Testis (tissue), 2 donors: ENCODE measurements at regions not wholly inside any gene's neighbourhood (a gene's known extent, or its start where the extent isn't known, plus 50 kb on each side); places are given as distances from the start of the nearest gene placed in this dataset.

Source experiments
- DNase-seq: peaks from one replicate; pipeline ENCODE4 v3.0.0-alpha.2; 2019
- H3K27ac ChIP-seq, 2 donors: fragments of 200-600 bp; sonication (generic); one replicate each; pipeline ENCODE4 v1.5.1; 2019
- H3K27me3 ChIP-seq: fragments of 200-600 bp; sonication (generic); one replicate; pipeline ENCODE4 v1.5.1; 2019
- H3K36me3 ChIP-seq: fragments of 200-600 bp; sonication (generic); one replicate; pipeline ENCODE4 v1.5.1; 2017; ENCODE audit warnings: low read depth; ENCODE audit errors: missing control alignments
- H3K4me1 ChIP-seq: fragments of 200-600 bp; sonication (generic); one replicate; pipeline ENCODE4 v1.5.1; 2019
- H3K4me3 ChIP-seq, 2 donors: fragments of 200-600 bp; sonication (generic); one replicate each; pipeline ENCODE4 v1.5.1; 2017 to 2019
- H3K9me3 ChIP-seq: fragments of 200-600 bp; sonication (generic); one replicate; pipeline ENCODE4 v1.5.1; 2017
- POLR2A ChIP-seq: fragments of 450-650 bp; IDR thresholded peaks from one replicate; pipeline ENCODE4 v1.6.1; 2017; ENCODE audit warnings: antibody characterized with exemption, mild to moderate bottlenecking, moderate library complexity
- WGBS, 2 donors: methylation state at CpG; one replicate each; pipeline ENCODE4 v1.1.5; 2018; 5-methylcytosine and 5-hydroxymethylcytosine counted together
- intact Hi-C: fragments of 100-400 bp; cut with DNase I; formaldehyde crosslinking; loops from one replicate; pipeline ENCODE4 v1.15.1; 2023; ENCODE audit warnings: low total_unique reads
- TF ChIP-seq, protein P1 (sequence below), 3 experiments: fragments of 450-650 bp in 2 of 3; fragments of 200-600 bp in 1 of 3; sonication (generic) in 1 of 3; IDR thresholded peaks; one replicate each; pipeline ENCODE4 v1.5.1; 2016 to 2019; ENCODE audit warnings: antibody characterized with exemption in 3 of 3, mild to moderate bottlenecking in 2 of 3, moderate library complexity in 1 of 3

DNA sequence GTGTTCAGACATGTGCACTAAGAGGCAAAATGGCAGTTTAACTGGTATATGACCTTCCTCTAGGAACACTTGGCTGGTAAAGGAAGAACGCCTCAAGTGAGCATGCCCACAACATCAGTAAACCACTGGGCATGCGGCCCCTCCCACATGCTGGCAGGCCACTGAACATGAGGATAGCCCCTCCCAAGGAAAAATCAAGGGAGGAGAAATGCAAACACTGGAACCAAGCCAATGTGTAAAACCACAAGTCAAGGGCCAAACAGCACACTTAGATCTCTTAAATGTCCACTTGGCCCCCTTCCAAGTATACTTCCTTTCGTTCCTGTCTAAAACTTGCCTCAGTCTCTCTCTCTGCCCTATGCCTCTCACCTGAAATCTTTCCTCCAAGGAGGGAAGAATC lies 980.8 kb downstream of the TSN start:
- intact Hi-C loops = no loop called here
- Histone ChIP-seq H3K9me3 (no peaks in the 10 kb centered on the region), H3K27ac (no peak overlapping the region), H3K36me3 (no peaks in the 10 kb centered on the region), H3K27me3 (no peaks in the 10 kb centered on the region), H3K4me1 (no peaks in the 10 kb centered on the region), H3K4me3 (no peak overlapping the region)
- no peak for DNase-seq
- 58 to 74% methylated on average over 3 of the region's 3 CpGs for WGBS, 2 donors
- TF ChIP-seq POLR2A = no peak
- TF ChIP-seq, protein P1, sequence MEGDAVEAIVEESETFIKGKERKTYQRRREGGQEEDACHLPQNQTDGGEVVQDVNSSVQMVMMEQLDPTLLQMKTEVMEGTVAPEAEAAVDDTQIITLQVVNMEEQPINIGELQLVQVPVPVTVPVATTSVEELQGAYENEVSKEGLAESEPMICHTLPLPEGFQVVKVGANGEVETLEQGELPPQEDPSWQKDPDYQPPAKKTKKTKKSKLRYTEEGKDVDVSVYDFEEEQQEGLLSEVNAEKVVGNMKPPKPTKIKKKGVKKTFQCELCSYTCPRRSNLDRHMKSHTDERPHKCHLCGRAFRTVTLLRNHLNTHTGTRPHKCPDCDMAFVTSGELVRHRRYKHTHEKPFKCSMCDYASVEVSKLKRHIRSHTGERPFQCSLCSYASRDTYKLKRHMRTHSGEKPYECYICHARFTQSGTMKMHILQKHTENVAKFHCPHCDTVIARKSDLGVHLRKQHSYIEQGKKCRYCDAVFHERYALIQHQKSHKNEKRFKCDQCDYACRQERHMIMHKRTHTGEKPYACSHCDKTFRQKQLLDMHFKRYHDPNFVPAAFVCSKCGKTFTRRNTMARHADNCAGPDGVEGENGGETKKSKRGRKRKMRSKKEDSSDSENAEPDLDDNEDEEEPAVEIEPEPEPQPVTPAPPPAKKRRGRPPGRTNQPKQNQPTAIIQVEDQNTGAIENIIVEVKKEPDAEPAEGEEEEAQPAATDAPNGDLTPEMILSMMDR (IDR thresholded peaks at IDR 0.05) = no peak

DNA sequence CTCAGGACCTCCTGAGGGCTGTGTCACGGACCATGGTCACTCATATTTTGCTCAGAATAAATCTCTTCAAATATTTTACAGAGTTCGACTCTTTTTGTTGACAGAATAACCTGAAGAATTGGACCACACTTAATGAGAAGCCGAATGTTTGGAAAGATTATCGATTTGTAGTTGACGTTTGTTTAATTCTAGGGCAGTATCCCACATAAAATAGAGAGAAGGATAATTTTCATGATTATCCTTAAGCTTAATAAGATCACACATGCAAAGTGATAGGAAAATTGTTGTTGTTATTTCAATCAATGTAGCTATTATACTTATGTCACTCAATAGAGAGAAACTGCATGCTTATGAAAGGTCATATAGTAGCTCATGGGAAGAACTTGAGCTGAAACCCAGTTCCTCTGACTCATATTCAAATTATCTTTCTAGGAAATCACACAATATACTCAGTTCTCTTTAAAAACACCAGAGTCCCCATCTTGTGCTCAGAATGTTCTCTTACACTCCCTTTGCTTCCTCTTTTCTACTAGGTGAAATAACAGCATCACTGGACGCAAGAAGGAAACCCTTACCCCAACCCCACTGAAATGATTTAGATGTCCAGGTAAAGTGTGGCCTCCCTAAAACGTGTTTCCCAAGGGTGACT lies 982.1 kb downstream of the TSN start:
- TF ChIP-seq POLR2A = no peak
- TF ChIP-seq, protein P1 (IDR thresholded peaks at IDR 0.05) = no peak
- intact Hi-C loops = no loop called here
- no peaks in the 10 kb centered on the region for H3K36me3 ChIP-seq
- DNase-seq = no peak
- H3K27me3 ChIP-seq = no peaks in the 10 kb centered on the region
- 90% methylated on average over 7 of the region's 7 CpGs for WGBS, 2 donors
- no peak overlapping the region for H3K27ac ChIP-seq
- no peak overlapping the region for H3K4me3 ChIP-seq
- H3K9me3 ChIP-seq = no peaks in the 10 kb centered on the region
- no peaks in the 10 kb centered on the region for H3K4me1 ChIP-seq

DNA sequence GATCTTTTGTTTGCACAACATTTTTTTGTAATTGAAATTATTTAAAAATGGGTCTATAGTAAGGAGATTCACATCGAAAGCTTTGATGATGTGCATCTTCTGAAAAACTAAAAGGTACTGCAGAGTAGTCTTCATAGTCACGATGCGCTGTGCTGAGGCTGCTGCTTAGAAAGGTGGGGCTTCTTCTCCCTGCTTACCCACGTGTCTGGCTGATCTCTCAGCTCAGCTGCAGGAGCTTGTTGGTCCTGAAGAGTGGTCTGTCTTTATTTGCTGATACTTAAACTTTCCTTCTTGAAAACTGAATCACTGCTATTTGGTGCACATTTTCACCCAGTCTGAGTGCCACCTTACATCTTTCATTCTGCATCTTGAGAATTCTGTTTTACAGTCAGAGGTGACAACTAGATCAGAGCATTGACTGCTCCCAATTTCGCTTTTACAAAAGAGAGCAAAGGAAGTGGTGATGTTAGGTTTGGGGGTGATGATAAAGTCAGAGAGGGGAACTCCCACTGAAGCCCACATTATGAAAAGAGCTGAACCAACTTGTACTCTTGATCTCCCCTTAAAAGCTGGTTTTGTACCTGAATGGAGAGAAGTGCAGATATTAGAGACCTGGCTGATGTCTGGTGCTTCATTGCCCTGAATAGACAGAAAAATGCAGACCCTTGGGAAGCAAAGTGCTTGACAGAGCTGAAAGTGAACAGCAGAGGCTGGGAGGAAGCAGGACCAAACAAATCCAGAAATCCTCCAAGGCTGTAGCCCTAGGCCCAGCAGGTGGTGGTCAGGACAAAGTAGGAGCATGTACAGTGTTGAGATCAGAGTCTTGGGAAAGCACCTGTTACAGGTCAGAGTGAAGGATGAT lies 984.5 kb downstream of the TSN start:
- no peak overlapping the region for H3K27ac ChIP-seq
- no peaks in the 10 kb centered on the region for H3K4me1 ChIP-seq
- no peaks in the 10 kb centered on the region for H3K27me3 ChIP-seq
- no peak overlapping the region for H3K4me3 ChIP-seq
- intact Hi-C loops = no loop called here
- DNase-seq = no peak
- H3K36me3 ChIP-seq = no peaks in the 10 kb centered on the region
- H3K9me3 ChIP-seq = no peaks in the 10 kb centered on the region
- TF ChIP-seq, protein P1 (IDR thresholded peaks at IDR 0.05) = no peak
- TF ChIP-seq POLR2A = no peak
- WGBS, 2 donors = 70 to 74% methylated on average over 5 of the region's 5 CpGs

DNA sequence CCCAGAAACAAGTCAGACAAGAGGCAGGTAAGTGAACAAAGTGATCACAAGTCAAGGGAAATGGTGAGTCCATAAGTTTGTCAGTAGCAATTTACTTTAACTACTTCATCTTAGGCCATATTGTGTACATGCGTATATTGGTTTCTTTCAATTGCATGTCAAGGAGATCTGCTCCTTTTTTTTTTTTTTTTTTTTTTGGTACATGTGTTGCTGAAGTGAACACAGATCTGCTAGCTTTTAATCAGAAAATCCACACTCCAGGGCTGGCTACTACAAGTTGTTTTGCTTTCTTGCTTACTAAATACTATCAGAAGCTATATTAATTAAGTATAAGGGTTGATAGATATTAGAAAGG lies 985.1 kb downstream of the TSN start:
- Histone ChIP-seq H3K36me3 (no peaks in the 10 kb centered on the region), H3K4me3 (no peak overlapping the region), H3K9me3 (no peaks in the 10 kb centered on the region), H3K27me3 (no peaks in the 10 kb centered on the region), H3K4me1 (no peaks in the 10 kb centered on the region), H3K27ac (no peak overlapping the region)
- intact Hi-C loops = no loop called here
- 89 to 98% methylated on average over 1 of the region's 1 CpG for WGBS, 2 donors
- TF ChIP-seq POLR2A = no peak
- TF ChIP-seq, protein P1 (IDR thresholded peaks at IDR 0.05) = no peak
- DNase-seq = no peak

DNA sequence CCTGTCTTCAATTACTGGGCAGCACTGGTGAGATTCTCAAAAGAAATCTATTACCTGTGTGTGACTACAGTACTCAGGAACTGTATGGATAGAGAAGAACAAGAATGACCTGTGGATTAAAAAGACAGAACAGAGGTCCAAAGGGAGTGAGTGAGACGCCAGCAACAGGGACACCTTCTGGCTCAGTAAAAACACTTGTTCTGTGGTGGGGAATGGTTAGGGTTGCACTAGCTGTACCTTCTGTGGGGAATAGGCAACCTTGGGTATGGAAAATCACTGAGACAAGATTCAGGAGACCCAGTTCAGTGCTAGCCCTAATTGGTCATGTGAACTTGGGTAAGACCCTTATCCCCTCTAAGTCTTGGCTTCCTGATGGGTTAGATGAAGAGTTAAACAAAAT lies 986.0 kb downstream of the TSN start:
- Histone ChIP-seq H3K27me3 (no peaks in the 10 kb centered on the region), H3K9me3 (no peaks in the 10 kb centered on the region), H3K27ac (no peak overlapping the region), H3K4me1 (no peaks in the 10 kb centered on the region), H3K4me3 (no peak overlapping the region), H3K36me3 (no peaks in the 10 kb centered on the region)
- intact Hi-C loops = no loop called here
- 63 to 88% methylated on average over 1 of the region's 1 CpG for WGBS, 2 donors
- DNase-seq = no peak
- TF ChIP-seq POLR2A = no peak
- TF ChIP-seq, protein P1 (IDR thresholded peaks at IDR 0.05) = no peak
